Natural killer cell (primary cell): ENCODE measurements at regions not wholly inside any gene's neighbourhood (a gene's known extent, or its start where the extent isn't known, plus 50 kb on each side); places are given as distances from the start of the nearest gene placed in this dataset.

Experiments used
- ATAC-seq, 3 donors: fragments of 150-1000 bp in 2 of 3; fragments of 200-7000 bp in 1 of 3; cut with Tn5 transposase; 1 replicate in 1 of 3; 2 replicates in 2 of 3; pipeline ENCODE4 v1.10.0; 2021; ENCODE audit warnings: mild to moderate bottlenecking in 2 of 3, moderate library complexity in 2 of 3
- DNase-seq, 2 donors: peaks; one replicate each; pipeline versions ENCODE4 v3.0.0 to v3.0.0-alpha.2; 2013 to 2021; ENCODE audit warnings: mixed read lengths in 1 of 2
- H3K27ac ChIP-seq: one replicate; pipeline ENCODE4 v1.5.1; 2013; ENCODE audit warnings: mild to moderate bottlenecking, low read length
- H3K27me3 ChIP-seq: one replicate; pipeline ENCODE4 v1.6.1; 2013; ENCODE audit warnings: low read length; ENCODE audit not compliant: control insufficient read depth, insufficient read depth
- H3K36me3 ChIP-seq: one replicate; pipeline ENCODE4 v1.6.1; 2013; ENCODE audit warnings: low read length; ENCODE audit not compliant: control insufficient read depth, insufficient read depth
- H3K4me1 ChIP-seq: one replicate; pipeline ENCODE4 v1.6.1; 2013; ENCODE audit warnings: low read length; ENCODE audit not compliant: control insufficient read depth, insufficient read depth
- H3K4me3 ChIP-seq: one replicate; pipeline ENCODE4 v1.5.1; 2013; ENCODE audit warnings: low read length
- H3K9me3 ChIP-seq: one replicate; pipeline ENCODE4 v1.6.1; 2013; ENCODE audit warnings: low read length; ENCODE audit not compliant: control insufficient read depth, insufficient read depth
- H3K27ac Mint-ChIP-seq, 2 donors: one replicate each; pipeline ENCODE4 v1.8.0; 2022; ENCODE audit warnings: mild to moderate bottlenecking in 2 of 2, mixed read lengths in 2 of 2, moderate library complexity in 1 of 2
- H3K27me3 Mint-ChIP-seq, 2 donors: one replicate each; pipeline ENCODE4 v1.8.0; 2022; ENCODE audit warnings: low read depth in 2 of 2, mixed read lengths in 2 of 2
- H3K36me3 Mint-ChIP-seq: one replicate; pipeline ENCODE4 v1.8.0; 2022; ENCODE audit warnings: mixed read lengths
- H3K4me1 Mint-ChIP-seq, 2 donors: one replicate each; pipeline ENCODE4 v1.8.0; 2022; ENCODE audit warnings: mixed read lengths in 2 of 2
- H3K4me3 Mint-ChIP-seq: one replicate; pipeline ENCODE4 v1.8.0; 2022; ENCODE audit warnings: mild to moderate bottlenecking, moderate library complexity, mixed read lengths
- H3K9me3 Mint-ChIP-seq, 2 donors: one replicate each; pipeline ENCODE4 v1.8.0; 2022; ENCODE audit warnings: mixed read lengths in 2 of 2
- CTCF ChIP-seq: fragments of 200-600 bp; IDR thresholded peaks from one replicate; pipeline ENCODE4 v1.8.0; 2022; ENCODE audit warnings: antibody characterized with exemption
- WGBS: methylation state at CpG from one replicate; pipeline ENCODE4 v1.1.7; 2013; ENCODE audit warnings: missing lambda C conversion rate; ENCODE audit not compliant: insufficient coverage; 5-methylcytosine and 5-hydroxymethylcytosine counted together
- intact Hi-C: fragments of 100-400 bp; cut with micrococcal nuclease; formaldehyde crosslinking; loops from one replicate; pipeline ENCODE4 v1.14.2; 2022

DNA sequence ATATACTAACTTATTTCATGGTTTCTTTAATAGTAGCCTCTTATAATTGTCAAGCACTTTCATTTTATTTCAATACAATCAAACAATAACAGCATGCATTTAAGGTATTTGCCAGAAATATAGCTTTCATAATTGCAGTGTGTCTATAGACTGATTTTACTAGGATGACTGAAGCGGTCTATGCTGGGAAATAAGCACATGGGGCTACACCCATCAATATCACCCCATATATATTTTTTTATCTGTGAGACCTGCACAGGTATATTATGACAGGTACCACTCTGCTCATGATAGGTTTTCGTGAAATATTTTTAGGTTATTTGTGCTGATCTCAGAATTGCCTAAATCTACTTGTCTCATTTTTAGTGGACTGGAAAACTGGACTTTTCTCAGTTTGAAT, 229.1 kb upstream of the PITX2 start:
- Histone ChIP-seq H3K27ac (no peak overlapping the region), H3K27me3 (no peaks in the 10 kb centered on the region), H3K9me3 (no peaks in the 10 kb centered on the region), H3K4me3 (no peak overlapping the region), H3K4me1 (no peaks in the 10 kb centered on the region), H3K36me3 (no peaks in the 10 kb centered on the region)
- TF ChIP-seq CTCF: no peak
- DNase-seq: no peak
- Mint-ChIP-seq H3K4me1 (no peaks in the 10 kb centered on the region), H3K4me3 (no peak overlapping the region), H3K27ac (no peak overlapping the region), H3K9me3 (no peaks in the 10 kb centered on the region), H3K27me3 (no peaks in the 10 kb centered on the region), H3K36me3 (no peaks in the 10 kb centered on the region)
- ATAC-seq: no peak
- WGBS: 83% methylated on average over 2 of the region's 2 CpGs
- intact Hi-C loops: no loop called here

- no peak for DNase-seq
- H3K27ac ChIP-seq: no peak overlapping the region
- Mint-ChIP-seq H3K27me3 (no peaks in the 10 kb centered on the region), H3K9me3 (no peaks in the 10 kb centered on the region), H3K27ac (no peak overlapping the region), H3K4me1 (no peaks in the 10 kb centered on the region), H3K36me3 (no peaks in the 10 kb centered on the region), H3K4me3 (no peak overlapping the region)
- no peak for TF ChIP-seq CTCF
- intact Hi-C loops: no loop called here
- H3K4me1 ChIP-seq: no peaks in the 10 kb centered on the region
- no peaks in the 10 kb centered on the region for H3K9me3 ChIP-seq
- no peaks in the 10 kb centered on the region for H3K36me3 ChIP-seq
- H3K4me3 ChIP-seq: no peak overlapping the region
- no CpG with 5 or more reads among the region's 3 CpGs for WGBS
- ATAC-seq: no peak
- H3K27me3 ChIP-seq: no peaks in the 10 kb centered on the region
Measured at GRCh38 chr4:110852793-110853192, 229.9 kb upstream of the PITX2 start.

GRCh38 chr4:110853242-110853641, 230.4 kb upstream of the PITX2 start:
- Histone ChIP-seq H3K4me3 (no peak overlapping the region), H3K9me3 (no peaks in the 10 kb centered on the region), H3K27ac (no peak overlapping the region), H3K27me3 (no peaks in the 10 kb centered on the region), H3K36me3 (no peaks in the 10 kb centered on the region), H3K4me1 (no peaks in the 10 kb centered on the region)
- no peak overlapping the region for H3K27ac Mint-ChIP-seq
- intact Hi-C loops: no loop called here
- no peak for TF ChIP-seq CTCF
- no peaks in the 10 kb centered on the region for H3K4me1 Mint-ChIP-seq
- H3K27me3 Mint-ChIP-seq: no peaks in the 10 kb centered on the region
- DNase-seq: no peak
- no peak overlapping the region for H3K4me3 Mint-ChIP-seq
- no peaks in the 10 kb centered on the region for H3K9me3 Mint-ChIP-seq
- WGBS: no CpG with 5 or more reads among the region's 5 CpGs
- no peaks in the 10 kb centered on the region for H3K36me3 Mint-ChIP-seq
- no peak for ATAC-seq

- ATAC-seq (no peak), DNase-seq (no peak)
- no peaks in the 10 kb centered on the region for H3K4me1 Mint-ChIP-seq
- no peaks in the 10 kb centered on the region for H3K4me1 ChIP-seq
- TF ChIP-seq CTCF: no peak
- H3K9me3 ChIP-seq: no peaks in the 10 kb centered on the region
- no peaks in the 10 kb centered on the region for H3K27me3 Mint-ChIP-seq
- no peak overlapping the region for H3K27ac Mint-ChIP-seq
- WGBS: 65% methylated on average over 5 of the region's 6 CpGs
- no peak overlapping the region for H3K4me3 ChIP-seq
- H3K36me3 ChIP-seq: no peaks in the 10 kb centered on the region
- H3K27ac ChIP-seq: no peak overlapping the region
- H3K27me3 ChIP-seq: no peaks in the 10 kb centered on the region
- no peak overlapping the region for H3K4me3 Mint-ChIP-seq
- H3K36me3 Mint-ChIP-seq: no peaks in the 10 kb centered on the region
- H3K9me3 Mint-ChIP-seq: peaks cover 0 to 2% of the 10 kb centered on the region in 2 donors
- intact Hi-C loops: no loop called here
Measured at GRCh38 chr4:110854021-110854678, 231.3 kb upstream of the PITX2 start.
